ENCODE measurements at regions not wholly inside any gene's neighbourhood (a gene's known extent, or its start where the extent isn't known, plus 50 kb on each side); places are given as distances from the start of the nearest gene placed in this dataset.

DNA sequence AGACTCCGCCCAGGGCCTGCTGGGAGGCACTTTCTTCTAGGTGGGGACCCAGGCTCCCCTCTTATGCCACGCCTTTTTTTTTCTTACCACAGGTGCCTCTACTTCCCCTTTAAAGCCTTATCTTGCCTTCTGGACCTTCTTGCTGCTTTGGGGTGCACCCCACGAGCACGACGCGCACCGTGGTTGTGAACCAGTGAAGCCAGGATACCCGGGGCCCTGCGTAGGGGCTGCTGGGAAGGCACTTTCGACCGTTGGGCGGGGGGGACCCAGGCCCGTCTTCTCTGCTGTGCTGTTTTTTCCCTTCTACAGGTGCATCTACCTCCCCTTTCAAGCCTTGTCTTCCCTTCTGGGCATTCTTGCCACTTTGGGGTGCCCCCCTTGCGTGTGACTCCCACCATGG lies 305.4 kb downstream of the ALG10 start:
- Histone ChIP-seq H3K9me3 (ENCODE audit: insufficient read depth, low read depth, low read length) (peaks cover 35% of the 10 kb centered on the region), H3K9me2 (replicated peaks; ENCODE audit: low read depth, low read length) (no peaks in the 10 kb centered on the region), H3K36me3 (ENCODE audit: insufficient read depth, low read length) (no peaks in the 10 kb centered on the region), H3K27me3 (ENCODE audit: insufficient read depth, low read length, poor library complexity, severe bottlenecking) (no peaks in the 10 kb centered on the region), H3K79me2 (ENCODE audit: insufficient read depth, low read length) (no peaks in the 10 kb centered on the region), H3K4me1 (ENCODE audit: insufficient read depth, low read length, poor library complexity, severe bottlenecking) (no peaks in the 10 kb centered on the region), H3K9ac (ENCODE audit: low read depth, low read length, poor library complexity, severe bottlenecking) (no peak overlapping the region), H3K4me3 (ENCODE audit: low read length, poor library complexity, severe bottlenecking) (no peak overlapping the region), H4K20me1 (ENCODE audit: insufficient read depth, low read length, poor library complexity, severe bottlenecking) (no peaks in the 10 kb centered on the region), H3F3A (ENCODE audit: low read depth) (no peaks in the 10 kb centered on the region), H3K4me2 (ENCODE audit: low read depth, low read length, poor library complexity, severe bottlenecking) (no peak overlapping the region), H2AFZ (ENCODE audit: low read length) (no peak overlapping the region)
- no peak for TF ChIP-seq EZH2phosphoT487 (IDR thresholded peaks at IDR 0.05; ENCODE audit: borderline replicate concordance)
- TF ChIP-seq, protein P1, sequence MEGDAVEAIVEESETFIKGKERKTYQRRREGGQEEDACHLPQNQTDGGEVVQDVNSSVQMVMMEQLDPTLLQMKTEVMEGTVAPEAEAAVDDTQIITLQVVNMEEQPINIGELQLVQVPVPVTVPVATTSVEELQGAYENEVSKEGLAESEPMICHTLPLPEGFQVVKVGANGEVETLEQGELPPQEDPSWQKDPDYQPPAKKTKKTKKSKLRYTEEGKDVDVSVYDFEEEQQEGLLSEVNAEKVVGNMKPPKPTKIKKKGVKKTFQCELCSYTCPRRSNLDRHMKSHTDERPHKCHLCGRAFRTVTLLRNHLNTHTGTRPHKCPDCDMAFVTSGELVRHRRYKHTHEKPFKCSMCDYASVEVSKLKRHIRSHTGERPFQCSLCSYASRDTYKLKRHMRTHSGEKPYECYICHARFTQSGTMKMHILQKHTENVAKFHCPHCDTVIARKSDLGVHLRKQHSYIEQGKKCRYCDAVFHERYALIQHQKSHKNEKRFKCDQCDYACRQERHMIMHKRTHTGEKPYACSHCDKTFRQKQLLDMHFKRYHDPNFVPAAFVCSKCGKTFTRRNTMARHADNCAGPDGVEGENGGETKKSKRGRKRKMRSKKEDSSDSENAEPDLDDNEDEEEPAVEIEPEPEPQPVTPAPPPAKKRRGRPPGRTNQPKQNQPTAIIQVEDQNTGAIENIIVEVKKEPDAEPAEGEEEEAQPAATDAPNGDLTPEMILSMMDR (conservative IDR thresholded peaks at IDR 0.05; ENCODE audit: low read length), result no peak

DNA sequence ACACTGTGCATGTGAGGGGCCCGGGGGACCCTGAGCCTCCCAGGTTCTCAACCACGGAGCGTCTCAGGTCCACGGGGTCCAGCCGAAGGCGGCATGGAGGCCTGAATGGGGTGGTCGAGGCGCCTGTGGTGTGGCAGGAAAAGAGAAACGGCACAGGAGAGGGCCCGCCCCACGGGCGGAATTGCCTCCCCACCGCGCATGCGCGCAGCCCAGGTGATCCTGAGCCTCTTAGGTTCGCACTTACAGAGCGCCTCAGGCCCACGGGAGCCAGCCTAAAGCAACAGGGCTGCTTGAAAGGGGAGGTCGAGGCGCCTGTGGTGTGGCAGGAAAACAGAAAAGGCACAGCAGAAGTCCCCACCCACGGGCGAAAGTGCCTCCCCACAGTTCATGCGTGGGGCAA lies 311.0 kb downstream of the ALG10 start:
- no peaks in the 10 kb centered on the region for H3K9me2 ChIP-seq (replicated peaks; ENCODE audit: low read depth, low read length)
- no peak overlapping the region for H3K4me2 ChIP-seq (ENCODE audit: low read depth, low read length, poor library complexity, severe bottlenecking)
- H3K36me3 ChIP-seq (ENCODE audit: insufficient read depth, low read length), result no peaks in the 10 kb centered on the region
- no peaks in the 10 kb centered on the region for H3K27me3 ChIP-seq (ENCODE audit: insufficient read depth, low read length, poor library complexity, severe bottlenecking)
- no peaks in the 10 kb centered on the region for H3K79me2 ChIP-seq (ENCODE audit: insufficient read depth, low read length)
- no peaks in the 10 kb centered on the region for H3K4me1 ChIP-seq (ENCODE audit: insufficient read depth, low read length, poor library complexity, severe bottlenecking)
- H4K20me1 ChIP-seq (ENCODE audit: insufficient read depth, low read length, poor library complexity, severe bottlenecking), result no peaks in the 10 kb centered on the region
- H3K9ac ChIP-seq (ENCODE audit: low read depth, low read length, poor library complexity, severe bottlenecking), result no peak overlapping the region
- H3K4me3 ChIP-seq (ENCODE audit: low read length, poor library complexity, severe bottlenecking), result no peak overlapping the region
- H3F3A ChIP-seq (ENCODE audit: low read depth), result no peaks in the 10 kb centered on the region
- peaks cover 17% of the 10 kb centered on the region; the same call in 1 of the 2 replicates for H3K9me3 ChIP-seq (ENCODE audit: insufficient read depth, low read depth, low read length)
- H2AFZ ChIP-seq (ENCODE audit: low read length), result no peak overlapping the region
- TF ChIP-seq, protein P1 (conservative IDR thresholded peaks at IDR 0.05; ENCODE audit: low read length), result no peak
- TF ChIP-seq EZH2phosphoT487 (IDR thresholded peaks at IDR 0.05; ENCODE audit: borderline replicate concordance), result no peak

DNA sequence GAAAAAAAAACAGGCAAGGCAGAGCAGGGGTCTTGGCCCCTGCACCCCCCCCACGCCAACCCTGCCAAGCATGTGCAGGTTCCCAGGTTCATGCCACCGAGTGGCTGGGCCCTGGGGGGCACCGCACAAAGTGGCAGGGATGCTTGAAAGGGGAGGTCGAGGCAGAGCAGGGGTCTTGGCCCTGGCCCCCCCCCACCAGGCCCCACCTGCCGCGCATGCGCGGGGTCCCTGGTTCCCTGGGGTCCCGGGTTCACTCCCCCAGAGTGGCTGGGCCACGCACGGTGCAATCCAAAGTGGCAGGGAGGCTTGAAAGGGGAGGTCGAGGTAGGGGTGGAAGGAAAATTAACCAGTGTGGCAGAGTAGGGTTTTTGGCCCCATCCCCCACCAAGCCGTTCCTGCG lies 312.2 kb downstream of the ALG10 start:
- no peaks in the 10 kb centered on the region for H4K20me1 ChIP-seq (ENCODE audit: insufficient read depth, low read length, poor library complexity, severe bottlenecking)
- TF ChIP-seq, protein P1 (conservative IDR thresholded peaks at IDR 0.05; ENCODE audit: low read length), result no peak
- TF ChIP-seq EZH2phosphoT487 (IDR thresholded peaks at IDR 0.05; ENCODE audit: borderline replicate concordance), result no peak
- H3F3A ChIP-seq (ENCODE audit: low read depth), result no peaks in the 10 kb centered on the region
- no peaks in the 10 kb centered on the region for H3K4me1 ChIP-seq (ENCODE audit: insufficient read depth, low read length, poor library complexity, severe bottlenecking)
- H3K27me3 ChIP-seq (ENCODE audit: insufficient read depth, low read length, poor library complexity, severe bottlenecking), result no peaks in the 10 kb centered on the region
- H3K36me3 ChIP-seq (ENCODE audit: insufficient read depth, low read length), result no peaks in the 10 kb centered on the region
- no peaks in the 10 kb centered on the region for H3K9me2 ChIP-seq (replicated peaks; ENCODE audit: low read depth, low read length)
- H3K4me3 ChIP-seq (ENCODE audit: low read length, poor library complexity, severe bottlenecking), result no peak overlapping the region
- no peaks in the 10 kb centered on the region for H3K79me2 ChIP-seq (ENCODE audit: insufficient read depth, low read length)
- H3K9ac ChIP-seq (ENCODE audit: low read depth, low read length, poor library complexity, severe bottlenecking), result no peak overlapping the region
- no peak overlapping the region for H3K4me2 ChIP-seq (ENCODE audit: low read depth, low read length, poor library complexity, severe bottlenecking)
- H3K9me3 ChIP-seq (ENCODE audit: insufficient read depth, low read depth, low read length), result peaks cover 13% of the 10 kb centered on the region; the same call in 1 of the 2 replicates
- no peak overlapping the region for H2AFZ ChIP-seq (ENCODE audit: low read length)

Measured in Loucy (cell line).